Prostate gland (tissue), 2 donors: ENCODE measurements at regions not wholly inside any gene's neighbourhood (a gene's known extent, or its start where the extent isn't known, plus 50 kb on each side); places are given as distances from the start of the nearest gene placed in this dataset.

Experiments
- DNase-seq: peaks from one replicate; pipeline ENCODE4 v3.0.0-alpha.2; 2019; ENCODE audit warnings: low spot score
- H3K27ac ChIP-seq, 2 donors: fragments of 200-600 bp; sonication (generic); 2 replicates each; pipeline ENCODE4 v1.5.1; 2017 to 2019
- H3K27me3 ChIP-seq: fragments of 200-600 bp; sonication (generic); replicated peaks from 2 replicates; pipeline ENCODE4 v1.5.1; 2019; ENCODE audit not compliant: insufficient read depth
- H3K36me3 ChIP-seq, 2 donors: fragments of 200-600 bp; sonication (generic); 1 replicate in 1 of 2; 2 replicates in 1 of 2; pipeline versions ENCODE4 v1.5.1 to v1.8.1; 2017 to 2019
- H3K4me1 ChIP-seq: fragments of 200-600 bp; sonication (generic); replicated peaks from 2 replicates; pipeline ENCODE4 v1.5.1; 2019
- H3K4me3 ChIP-seq, 2 donors: fragments of 200-600 bp; sonication (generic); 2 replicates each; pipeline ENCODE4 v1.5.1; 2017 to 2019
- H3K9me3 ChIP-seq: fragments of 200-600 bp; sonication (generic); 2 replicates; pipeline ENCODE4 v1.5.1; 2017
- CTCF ChIP-seq, 4 experiments: fragments of 200-600 bp in 2 of 4; fragments of 450-650 bp in 2 of 4; sonication (generic) in 2 of 4; IDR thresholded peaks; 1 replicate in 3 of 4; 2 replicates in 1 of 4; pipeline ENCODE4 v1.5.1; 2016 to 2019; ENCODE audit warnings: antibody characterized with exemption in 4 of 4, mild to moderate bottlenecking in 2 of 4, moderate library complexity in 2 of 4
- POLR2A ChIP-seq: fragments of 450-650 bp; IDR thresholded peaks from one replicate; pipeline ENCODE4 v1.6.1; 2016; ENCODE audit warnings: antibody characterized with exemption, mild to moderate bottlenecking
- POLR2AphosphoS5 ChIP-seq: sonication (generic); formaldehyde crosslinking; IDR thresholded peaks from one replicate; pipeline ENCODE4 v1.6.1; 2017; ENCODE audit warnings: antibody characterized with exemption
- WGBS: methylation state at CpG from one replicate; pipeline ENCODE4 v1.1.5; 2018; 5-methylcytosine and 5-hydroxymethylcytosine counted together
- intact Hi-C: fragments of 100-400 bp; cut with DNase I; formaldehyde crosslinking; loops from one replicate; pipeline ENCODE4 v1.14.2; 2022

- Histone ChIP-seq H3K27ac (no peak overlapping the region), H3K4me1 (no peaks in the 10 kb centered on the region), H3K27me3 (no peaks in the 10 kb centered on the region), H3K4me3 (no peak overlapping the region), H3K36me3 (no peaks in the 10 kb centered on the region), H3K9me3 (no peaks in the 10 kb centered on the region)
- intact Hi-C loops: no loop called here
- no peak for DNase-seq
- WGBS: 21% methylated on average over 4 of the region's 4 CpGs
- TF ChIP-seq POLR2AphosphoS5: no peak
- no peak for TF ChIP-seq CTCF (IDR thresholded peaks at IDR 0.05)
- no peak for TF ChIP-seq POLR2A
These were observed 120.0 kb upstream of the SCN7A start for GRCh38 chr2:166614029-166614428.

- WGBS: 90% methylated on average over 1 of the region's 1 CpG
- Histone ChIP-seq H3K9me3 (no peaks in the 10 kb centered on the region), H3K36me3 (no peaks in the 10 kb centered on the region), H3K4me3 (no peak overlapping the region), H3K4me1 (no peaks in the 10 kb centered on the region), H3K27me3 (no peaks in the 10 kb centered on the region), H3K27ac (no peak overlapping the region)
- no peak for DNase-seq
- TF ChIP-seq POLR2A (no peak), CTCF (IDR thresholded peaks at IDR 0.05) (no peak), POLR2AphosphoS5 (no peak)
- intact Hi-C loops: no loop called here
These were observed 119.2 kb upstream of the SCN7A start for GRCh38 chr2:166613226-166613625.

- 43% methylated on average over 6 of the region's 6 CpGs for WGBS
These were observed 118.2 kb upstream of the SCN7A start for GRCh38 chr2:166612214-166612613.

GRCh38 chr2:166610913-166611305 is 116.9 kb upstream of the SCN7A start:
- Histone ChIP-seq H3K4me3 (no peak overlapping the region), H3K27me3 (no peaks in the 10 kb centered on the region), H3K9me3 (no peaks in the 10 kb centered on the region), H3K27ac (no peak overlapping the region), H3K36me3 (no peaks in the 10 kb centered on the region), H3K4me1 (no peaks in the 10 kb centered on the region)
- 74% methylated on average over 5 of the region's 5 CpGs for WGBS
- DNase-seq: no peak
- TF ChIP-seq POLR2A: no peak
- no peak for TF ChIP-seq POLR2AphosphoS5
- no peak for TF ChIP-seq CTCF (IDR thresholded peaks at IDR 0.05)
- intact Hi-C loops: no loop called here

More at GRCh38 chr2:166612214-166612613, 118.2 kb upstream of the SCN7A start:
- Histone ChIP-seq H3K27ac (no peak overlapping the region), H3K36me3 (no peaks in the 10 kb centered on the region), H3K4me1 (no peaks in the 10 kb centered on the region), H3K4me3 (no peak overlapping the region), H3K27me3 (no peaks in the 10 kb centered on the region), H3K9me3 (no peaks in the 10 kb centered on the region)
- TF ChIP-seq CTCF (IDR thresholded peaks at IDR 0.05) (no peak), POLR2A (no peak), POLR2AphosphoS5 (no peak)
- DNase-seq: no peak
- intact Hi-C loops: no loop called here

- Histone ChIP-seq H3K4me1 (no peaks in the 10 kb centered on the region), H3K27ac (no peak overlapping the region), H3K36me3 (no peaks in the 10 kb centered on the region), H3K27me3 (no peaks in the 10 kb centered on the region), H3K9me3 (no peaks in the 10 kb centered on the region), H3K4me3 (no peak overlapping the region)
- WGBS: 30% methylated on average over 28 of the region's 28 CpGs
- intact Hi-C loops: no loop called here
- no peak for DNase-seq
- TF ChIP-seq POLR2A: no peak
- no peak for TF ChIP-seq CTCF (IDR thresholded peaks at IDR 0.05)
These were observed 116.3 kb upstream of the SCN7A start for GRCh38 chr2:166610180-166610912.
